NB4 (cell line): ENCODE measurements at regions not wholly inside any gene's neighbourhood (a gene's known extent, or its start where the extent isn't known, plus 50 kb on each side); places are given as distances from the start of the nearest gene placed in this dataset.

Source experiments
- CTCF ChIP-seq: IDR thresholded peaks from one replicate; pipeline ENCODE4 v1.5.1; 2012; ENCODE audit warnings: low read depth, low read length
- POLR2A ChIP-seq: IDR thresholded peaks from 2 replicates; pipeline ENCODE4 v1.6.1; 2011; ENCODE audit warnings: mild to moderate bottlenecking; ENCODE audit not compliant: insufficient read length; ENCODE audit errors: extremely low read depth

GRCh38 chr5:39757131-39757530 is 332.4 kb upstream of the DAB2 start:
- TF ChIP-seq CTCF (no peak), POLR2A (no peak)
